DOHH2 (cell line): ENCODE measurements at regions not wholly inside any gene's neighbourhood (a gene's known extent, or its start where the extent isn't known, plus 50 kb on each side); places are given as distances from the start of the nearest gene placed in this dataset.

Source experiments
- CTCF ChIP-seq: fragments of 200-600 bp; sonication (generic); IDR thresholded peaks from one replicate; pipeline ENCODE4 v1.5.1; 2014; ENCODE audit warnings: antibody characterized with exemption, mild to moderate bottlenecking, low read depth, low read length; ENCODE audit not compliant: poor library complexity, severe bottlenecking
- EZH2phosphoT487 ChIP-seq: fragments of 200-600 bp; sonication (generic); IDR thresholded peaks from 2 replicates; pipeline ENCODE4 v1.6.1; 2017; ENCODE audit warnings: borderline replicate concordance, mild to moderate bottlenecking, antibody characterized with exemption, low read length, moderate library complexity, mixed read lengths

GRCh38 chr6:119677384-119677783 lies 327.8 kb upstream of the MAN1A1 start:
- TF ChIP-seq CTCF (no peak), EZH2phosphoT487 (no peak)
